ENCODE measurements at regions not wholly inside any gene's neighbourhood (a gene's known extent, or its start where the extent isn't known, plus 50 kb on each side); places are given as distances from the start of the nearest gene placed in this dataset.

DNA sequence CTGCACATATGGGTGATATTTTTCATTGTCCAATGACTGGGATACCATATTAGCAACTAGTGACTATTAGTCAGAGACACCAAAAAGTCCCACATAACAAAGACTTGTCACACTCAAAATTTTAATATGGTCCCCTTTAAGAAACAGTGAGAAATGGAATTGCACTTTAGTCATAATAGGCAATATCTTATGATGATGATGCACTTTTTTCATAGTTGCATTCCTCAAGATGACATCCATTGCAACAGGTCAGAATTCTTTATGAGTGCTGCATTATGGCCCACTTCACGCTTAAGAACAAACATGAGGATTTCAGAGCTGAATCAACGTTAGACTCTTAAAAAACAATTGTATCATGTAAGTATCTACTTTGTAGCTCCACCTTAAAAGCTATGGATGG lies 608.4 kb upstream of the HTR2C start:
- Histone ChIP-seq H3K4me3 (no peak overlapping the region), H3K4me1 (no peaks in the 10 kb centered on the region), H3K4me2 (no peak overlapping the region), H3K9me3 (replicated peaks in 1 of 11) (peaks cover 7 to 26% (median 13%) of the 10 kb centered on the region in 11 experiments; a peak in 20 of 22 replicates), H4K20me1 (0 out of 22 replicates have a peak, but pooled peaks cover 0 to 3% (median 0%) of the 10 kb centered on the region in 11 experiments), H3K36me3 (no peaks in the 10 kb centered on the region), H3K27me3 (peaks cover 81 to 100% (median 93%) of the 10 kb centered on the region in 11 experiments), H3K27ac (no peak overlapping the region), H3K9ac (no peak overlapping the region)
- no peak for TF ChIP-seq Cebpa-rat (IDR thresholded peaks at IDR 0.05)

- H3K4me3 ChIP-seq = no peak overlapping the region
- peaks cover 81 to 100% (median 93%) of the 10 kb centered on the region in 11 experiments for H3K27me3 ChIP-seq
- no peak overlapping the region for H3K4me2 ChIP-seq
- H3K9me3 ChIP-seq (replicated peaks in 1 of 11) = peaks cover 7 to 22% (median 13%) of the 10 kb centered on the region in 11 experiments; a peak in 20 of 22 replicates
- H3K4me1 ChIP-seq = no peaks in the 10 kb centered on the region
- TF ChIP-seq Cebpa-rat (IDR thresholded peaks at IDR 0.05) = no peak
- H3K36me3 ChIP-seq = no peaks in the 10 kb centered on the region
- 0 out of 22 replicates have a peak, but pooled peaks cover 0 to under 1% (median 0%) of the 10 kb centered on the region in 11 experiments for H4K20me1 ChIP-seq
- H3K27ac ChIP-seq = no peak overlapping the region
- H3K9ac ChIP-seq = no peak overlapping the region
Measured at GRCh38 chrX:113974881-113975280, 609.0 kb upstream of the HTR2C start.

GRCh38 chrX:113973706-113974105 lies 610.2 kb upstream of the HTR2C start:
- no peak for TF ChIP-seq Cebpa-rat (IDR thresholded peaks at IDR 0.05)
- H4K20me1 ChIP-seq = no peaks in the 10 kb centered on the region

GRCh38 chrX:113966791-113967190 lies 617.1 kb upstream of the HTR2C start:
- no peak for TF ChIP-seq Cebpa-rat (IDR thresholded peaks at IDR 0.05)
- H3K9ac ChIP-seq = no peak overlapping the region
- no peak overlapping the region for H3K27ac ChIP-seq
- no peak overlapping the region for H3K4me2 ChIP-seq
- peaks cover 51 to 92% (median 82%) of the 10 kb centered on the region in 11 experiments for H3K27me3 ChIP-seq
- no peaks in the 10 kb centered on the region for H3K36me3 ChIP-seq
- H3K9me3 ChIP-seq (replicated peaks in 1 of 11) = peaks cover 0 to 14% (median 4%) of the 10 kb centered on the region in 11 experiments; a peak in 8 of 22 replicates
- peaks cover 0 to 14% (median 11%) of the 10 kb centered on the region in 10 experiments; a peak in 13 of 20 replicates for H3K4me1 ChIP-seq
- H4K20me1 ChIP-seq = no peaks in the 10 kb centered on the region
- no peak overlapping the region for H3K4me3 ChIP-seq

More at GRCh38 chrX:113973706-113974105, 610.2 kb upstream of the HTR2C start:
- Histone ChIP-seq H3K4me3 (no peak overlapping the region), H3K4me2 (no peak overlapping the region), H3K27ac (no peak overlapping the region), H3K27me3 (peaks cover 71 to 97% (median 88%) of the 10 kb centered on the region in 11 experiments), H3K4me1 (no peaks in the 10 kb centered on the region), H3K9ac (no peak overlapping the region), H3K9me3 (replicated peaks in 1 of 11) (peaks cover 0 to 10% (median 5%) of the 10 kb centered on the region in 11 experiments; a peak in 15 of 22 replicates), H3K36me3 (no peaks in the 10 kb centered on the region)

GRCh38 chrX:113962343-113962742 lies 621.5 kb upstream of the HTR2C start:
- peaks cover 0 to 17% (median 11%) of the 10 kb centered on the region in 10 experiments; a peak in 13 of 20 replicates for H3K4me1 ChIP-seq
- H3K36me3 ChIP-seq = no peaks in the 10 kb centered on the region
- no peak overlapping the region for H3K4me3 ChIP-seq
- H4K20me1 ChIP-seq = no peaks in the 10 kb centered on the region
- H3K9me3 ChIP-seq (replicated peaks in 1 of 11) = peaks cover 0 to 3% (median 0%) of the 10 kb centered on the region in 11 experiments; a peak in 2 of 22 replicates
- H3K27ac ChIP-seq = peak overlapping the region in 9 of 11 experiments; percentile 43 to 74 (median 56); a peak in 18 of 22 replicates
- peak overlapping the region in 2 of 11 experiments; percentile 15 to 19; a peak in 1 of 22 replicates for H3K9ac ChIP-seq
- peak in 3 of 11 experiments; percentile 42 to 68 (median 54); a peak in 5 of 22 replicates for TF ChIP-seq Cebpa-rat (IDR thresholded peaks at IDR 0.05)
- peaks cover 54 to 96% (median 90%) of the 10 kb centered on the region in 11 experiments for H3K27me3 ChIP-seq
- H3K4me2 ChIP-seq = peak overlapping the region in 6 of 11 experiments; percentile 19 to 58 (median 32); a peak in 3 of 22 replicates

GRCh38 chrX:113959912-113960626 lies 623.8 kb upstream of the HTR2C start:
- Histone ChIP-seq H3K4me2 (no peak overlapping the region), H4K20me1 (no peaks in the 10 kb centered on the region), H3K4me1 (peaks cover 0 to 17% (median 11%) of the 10 kb centered on the region in 10 experiments; a peak in 13 of 20 replicates), H3K36me3 (no peaks in the 10 kb centered on the region), H3K9ac (no peak overlapping the region), H3K4me3 (no peak overlapping the region), H3K27ac (no peak overlapping the region), H3K27me3 (peaks cover 52 to 96% (median 90%) of the 10 kb centered on the region in 11 experiments), H3K9me3 (replicated peaks in 1 of 11) (no peaks in the 10 kb centered on the region; a peak in 1 of 22 replicates)
- TF ChIP-seq Cebpa-rat (IDR thresholded peaks at IDR 0.05) = peak in 1 of 11 experiments; percentile 48; a peak in 1 of 22 replicates

- peaks cover 6 to 17% (median 9%) of the 10 kb centered on the region in 11 experiments for H3K9me3 ChIP-seq (replicated peaks in 1 of 11)
- H3K4me3 ChIP-seq = no peak overlapping the region
- no peak overlapping the region for H3K9ac ChIP-seq
- no peak overlapping the region for H3K4me2 ChIP-seq
- TF ChIP-seq Cebpa-rat (IDR thresholded peaks at IDR 0.05) = no peak
- H3K27me3 ChIP-seq = peaks cover 50 to 96% (median 92%) of the 10 kb centered on the region in 11 experiments
- H3K36me3 ChIP-seq = no peaks in the 10 kb centered on the region
- no peaks in the 10 kb centered on the region for H4K20me1 ChIP-seq
- H3K4me1 ChIP-seq = peaks cover 0 to 5% (median 2%) of the 10 kb centered on the region in 10 experiments; a peak in 9 of 20 replicates
- no peak overlapping the region for H3K27ac ChIP-seq
Measured at GRCh38 chrX:113956936-113957335, 627.0 kb upstream of the HTR2C start.

DNA sequence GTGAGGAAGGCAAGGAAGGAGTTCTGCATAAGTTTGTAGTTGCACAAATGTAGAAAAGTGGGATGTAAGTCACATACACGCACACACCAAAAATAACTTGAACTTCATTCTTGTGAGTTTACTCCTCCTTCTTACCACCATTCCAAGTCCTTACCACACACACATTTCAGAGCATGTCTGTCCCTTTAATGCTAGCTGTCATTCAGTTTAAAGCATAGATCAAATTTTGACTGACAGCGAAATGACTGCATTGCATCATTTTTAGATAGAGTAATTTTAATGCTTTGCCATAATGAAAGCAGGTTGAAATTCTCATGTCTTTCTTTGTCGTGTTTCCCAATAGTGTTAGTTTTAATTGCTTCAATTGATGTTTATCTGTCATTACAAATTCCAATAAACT lies 629.6 kb upstream of the HTR2C start:
- H3K27me3 ChIP-seq = peaks cover 60 to 100% (median 96%) of the 10 kb centered on the region in 11 experiments
- peaks cover 17 to 35% (median 25%) of the 10 kb centered on the region in 11 experiments for H3K9me3 ChIP-seq (replicated peaks in 1 of 11)
- H3K27ac ChIP-seq = no peak overlapping the region
- no peaks in the 10 kb centered on the region for H4K20me1 ChIP-seq
- no peaks in the 10 kb centered on the region for H3K36me3 ChIP-seq
- no peaks in the 10 kb centered on the region for H3K4me1 ChIP-seq
- H3K9ac ChIP-seq = no peak overlapping the region
- H3K4me2 ChIP-seq = no peak overlapping the region
- no peak overlapping the region for H3K4me3 ChIP-seq
- TF ChIP-seq Cebpa-rat (IDR thresholded peaks at IDR 0.05) = no peak

DNA sequence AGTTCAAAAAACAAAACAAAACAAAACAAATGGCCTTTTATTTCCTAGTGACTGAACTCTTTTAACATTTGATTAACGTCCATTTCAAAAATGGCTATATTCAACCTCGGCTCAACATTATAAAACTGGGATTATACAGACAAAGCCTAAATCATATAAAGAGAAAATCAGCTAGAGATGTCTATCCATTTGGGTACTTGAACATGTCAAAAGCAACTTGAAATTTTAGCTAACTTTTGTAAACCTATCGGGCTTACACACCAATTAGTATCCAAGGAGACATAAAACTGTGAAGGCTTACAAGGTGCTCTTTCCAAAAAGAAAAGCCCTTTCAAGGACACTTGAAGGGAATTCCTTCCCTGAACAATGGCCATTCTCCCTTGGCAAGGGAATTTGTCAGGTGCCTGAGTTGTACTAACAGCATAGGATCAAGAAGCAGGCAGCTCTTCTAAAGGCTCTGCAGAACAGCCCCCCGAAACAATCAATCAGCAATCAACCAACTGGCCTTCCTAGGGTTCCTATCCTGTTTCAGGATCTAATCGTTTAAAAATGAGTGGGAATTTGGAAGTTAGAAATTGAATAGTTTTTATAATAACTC lies 633.7 kb upstream of the HTR2C start:
- Histone ChIP-seq H3K27me3 (peaks cover 35 to 99% (median 87%) of the 10 kb centered on the region in 11 experiments), H3K9me3 (replicated peaks in 1 of 11) (peaks cover 17 to 35% (median 25%) of the 10 kb centered on the region in 11 experiments), H3K4me3 (no peak overlapping the region), H3K9ac (no peak overlapping the region), H4K20me1 (no peaks in the 10 kb centered on the region), H3K4me2 (no peak overlapping the region), H3K36me3 (no peaks in the 10 kb centered on the region), H3K27ac (no peak overlapping the region), H3K4me1 (no peaks in the 10 kb centered on the region)
- TF ChIP-seq Cebpa-rat (IDR thresholded peaks at IDR 0.05) = no peak

Data from BLaER1 treated with 17β-estradiol and CSF1 and Interleukin-3, amounts not matched to agents 10 nM and 100 nM (cell line).